ENCODE measurements at regions not wholly inside any gene's neighbourhood (a gene's known extent, or its start where the extent isn't known, plus 50 kb on each side); places are given as distances from the start of the nearest gene placed in this dataset.

DNA sequence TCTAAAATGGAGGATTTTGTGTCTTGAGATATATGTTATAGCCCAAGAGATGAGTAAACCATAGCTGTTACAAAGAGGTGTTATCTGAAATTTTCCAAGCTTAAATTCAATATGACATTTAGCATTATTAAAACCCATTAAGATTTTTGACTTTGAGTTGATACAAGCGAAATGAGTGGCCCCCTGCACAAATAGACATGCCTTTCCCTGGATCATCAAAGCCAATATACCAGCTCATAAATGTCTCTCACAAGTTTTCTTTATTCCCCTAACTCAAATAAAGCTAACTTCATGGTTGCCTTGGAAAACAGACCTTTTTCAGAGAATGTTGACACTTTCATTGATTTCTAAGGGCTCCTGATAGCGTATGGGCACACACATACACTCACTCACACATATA lies 55.5 kb upstream of the TIAM1 start:
- Histone ChIP-seq H3K27me3 (no peaks in the 10 kb centered on the region), H3K27ac (no peak overlapping the region), H3K9me3 (no peaks in the 10 kb centered on the region), H3K36me3 (no peaks in the 10 kb centered on the region), H3K4me3 (no peak overlapping the region), H3K4me1 (no peaks in the 10 kb centered on the region)
- in situ Hi-C loops (cut with MboI; ENCODE audit: low sequenced_read_pairs in 4 of 4) (no loop called here), intact Hi-C loops (cut with DNase I; ENCODE audit: low total_unique reads) (no loop called here)
- DNase-seq (no peak), ATAC-seq (no peak)
- TF ChIP-seq POLR2A (IDR thresholded peaks at IDR 0.05) (no peak), CTCF (IDR thresholded peaks at IDR 0.05 in 4 of 5, conservative IDR thresholded peaks at IDR 0.05 in 1 of 5) (no peak)

GRCh38 chr21:31398574-31398973 lies 54.5 kb upstream of the TIAM1 start:
- no peaks in the 10 kb centered on the region for H3K9me3 ChIP-seq
- no peak overlapping the region for H3K4me3 ChIP-seq
- no peak for TF ChIP-seq CTCF (IDR thresholded peaks at IDR 0.05 in 4 of 5, conservative IDR thresholded peaks at IDR 0.05 in 1 of 5)
- no peak for TF ChIP-seq POLR2A (IDR thresholded peaks at IDR 0.05)
- in situ Hi-C loops (cut with MboI; ENCODE audit: low sequenced_read_pairs in 4 of 4) (no loop called here), intact Hi-C loops (cut with DNase I; ENCODE audit: low total_unique reads) (no loop called here)
- H3K4me1 ChIP-seq: no peaks in the 10 kb centered on the region
- H3K36me3 ChIP-seq: no peaks in the 10 kb centered on the region
- no peak overlapping the region for H3K27ac ChIP-seq
- no peaks in the 10 kb centered on the region for H3K27me3 ChIP-seq
- ATAC-seq: no peak
- no peak for DNase-seq

GRCh38 chr21:31397939-31398338 lies 53.9 kb upstream of the TIAM1 start:
- no peaks in the 10 kb centered on the region for H3K4me1 ChIP-seq
- ATAC-seq (no peak), DNase-seq (no peak)
- H3K27me3 ChIP-seq: no peaks in the 10 kb centered on the region
- no peak overlapping the region for H3K4me3 ChIP-seq
- intact Hi-C loops (cut with DNase I; ENCODE audit: low total_unique reads): no loop called here
- no peak overlapping the region for H3K27ac ChIP-seq
- H3K36me3 ChIP-seq: no peaks in the 10 kb centered on the region
- TF ChIP-seq POLR2A (IDR thresholded peaks at IDR 0.05) (no peak), CTCF (IDR thresholded peaks at IDR 0.05 in 4 of 5, conservative IDR thresholded peaks at IDR 0.05 in 1 of 5) (no peak)
- H3K9me3 ChIP-seq: no peaks in the 10 kb centered on the region
- in situ Hi-C loops (cut with MboI; ENCODE audit: low sequenced_read_pairs in 4 of 4): no loop called here

DNA sequence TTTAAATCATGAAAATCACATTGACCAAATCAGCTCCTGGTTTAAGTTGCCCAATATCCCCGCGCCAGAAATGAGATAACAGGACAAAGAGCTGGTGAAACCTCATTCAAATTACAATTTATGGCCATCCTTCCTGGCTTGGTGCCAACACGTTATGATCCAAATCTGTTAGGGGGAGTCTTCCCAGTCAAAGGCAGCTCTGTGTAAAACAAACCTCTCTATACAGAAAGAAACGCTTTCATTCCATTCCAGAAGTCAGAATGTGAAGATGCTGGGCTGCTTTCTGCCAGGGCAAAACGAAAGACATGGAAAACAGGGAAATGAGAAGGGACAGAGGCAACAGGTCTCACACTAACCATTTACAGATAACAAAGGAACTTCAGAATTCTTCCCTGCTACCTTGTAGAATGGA lies 53.5 kb upstream of the TIAM1 start:
- Histone ChIP-seq H3K4me1 (no peaks in the 10 kb centered on the region), H3K4me3 (no peak overlapping the region), H3K36me3 (no peaks in the 10 kb centered on the region), H3K9me3 (no peaks in the 10 kb centered on the region), H3K27me3 (no peaks in the 10 kb centered on the region), H3K27ac (no peak overlapping the region)
- intact Hi-C loops (cut with DNase I; ENCODE audit: low total_unique reads): no loop called here
- in situ Hi-C loops (cut with MboI; ENCODE audit: low sequenced_read_pairs in 4 of 4): no loop called here
- no peak for DNase-seq
- TF ChIP-seq POLR2A (IDR thresholded peaks at IDR 0.05): no peak
- TF ChIP-seq CTCF (IDR thresholded peaks at IDR 0.05 in 4 of 5, conservative IDR thresholded peaks at IDR 0.05 in 1 of 5): no peak
- no peak for ATAC-seq

GRCh38 chr21:31397030-31397429 lies 53.0 kb upstream of the TIAM1 start:
- DNase-seq (no peak), ATAC-seq (no peak)
- Histone ChIP-seq H3K36me3 (no peaks in the 10 kb centered on the region), H3K4me1 (no peaks in the 10 kb centered on the region), H3K27me3 (no peaks in the 10 kb centered on the region), H3K27ac (no peak overlapping the region), H3K4me3 (no peak overlapping the region), H3K9me3 (no peaks in the 10 kb centered on the region)
- in situ Hi-C loops (cut with MboI; ENCODE audit: low sequenced_read_pairs in 4 of 4): no loop called here
- intact Hi-C loops (cut with DNase I; ENCODE audit: low total_unique reads): no loop called here
- no peak for TF ChIP-seq CTCF (IDR thresholded peaks at IDR 0.05 in 4 of 5, conservative IDR thresholded peaks at IDR 0.05 in 1 of 5)
- no peak for TF ChIP-seq POLR2A (IDR thresholded peaks at IDR 0.05)
